SK-N-SH treated with all-trans-retinoic acid at 6 μM for 48 hours (cell line): ENCODE measurements at regions not wholly inside any gene's neighbourhood (a gene's known extent, or its start where the extent isn't known, plus 50 kb on each side); places are given as distances from the start of the nearest gene placed in this dataset.

Experiments used
- ATAC-seq: fragments of 200-7000 bp; cut with Tn5 transposase; 3 replicates; pipeline ENCODE4 v1.9.1; 2020; ENCODE audit warnings: mild to moderate bottlenecking, moderate library complexity
- ARNTL ChIP-seq: fragments of 450-650 bp; formaldehyde crosslinking; IDR thresholded peaks from 2 replicates; pipeline ENCODE4 v1.5.0; 2020; ENCODE audit warnings: low read depth, mild to moderate bottlenecking, moderate library complexity, borderline replicate concordance
- BACH2 ChIP-seq: fragments of 250-450 bp; sonication (Bioruptor Pico); IDR thresholded peaks from 2 replicates; pipeline ENCODE4 v1.9.0; 2021; ENCODE audit warnings: mild to moderate bottlenecking, borderline replicate concordance
- CREB5 ChIP-seq: fragments of 250-450 bp; sonication (Bioruptor Pico); IDR thresholded peaks from 2 replicates; pipeline ENCODE4 v1.5.1; 2020; ENCODE audit warnings: low read depth, mild to moderate bottlenecking, moderate library complexity
- CSDC2 ChIP-seq: fragments of 250-450 bp; sonication (Bioruptor Pico); IDR thresholded peaks from 2 replicates; pipeline ENCODE4 v1.5.0; 2020; ENCODE audit warnings: mild to moderate bottlenecking, moderate library complexity
- CSRNP3 ChIP-seq: fragments of 250-450 bp; sonication (Bioruptor Pico); IDR thresholded peaks from 2 replicates; pipeline ENCODE4 v1.5.1; 2021; ENCODE audit warnings: mild to moderate bottlenecking, moderate library complexity
- ESRRG ChIP-seq: fragments of 250-450 bp; sonication (Bioruptor Pico); IDR thresholded peaks from 2 replicates; pipeline ENCODE4 v1.6.1; 2021; ENCODE audit warnings: mild to moderate bottlenecking
- GLIS3 ChIP-seq: fragments of 250-450 bp; sonication (Bioruptor Pico); IDR thresholded peaks from 2 replicates; pipeline ENCODE4 v1.5.0; 2020; ENCODE audit warnings: mild to moderate bottlenecking, moderate library complexity
- ISL1 ChIP-seq: fragments of 250-450 bp; sonication (Bioruptor Pico); IDR thresholded peaks from 2 replicates; pipeline ENCODE4 v2.1.2; 2022; ENCODE audit warnings: mild to moderate bottlenecking, moderate library complexity
- OSR1 ChIP-seq: fragments of 250-450 bp; sonication (Bioruptor Pico); IDR thresholded peaks from 2 replicates; pipeline ENCODE4 v1.8.0; 2022; ENCODE audit warnings: moderate library complexity, mild to moderate bottlenecking, inconsistent platforms
- PATZ1 ChIP-seq: fragments of 250-450 bp; sonication (Bioruptor Pico); IDR thresholded peaks from 2 replicates; pipeline ENCODE4 v1.8.0; 2020; ENCODE audit warnings: mild to moderate bottlenecking, moderate library complexity, borderline replicate concordance
- PPARA ChIP-seq: fragments of 250-450 bp; sonication (Bioruptor Pico); IDR thresholded peaks from 2 replicates; pipeline ENCODE4 v1.5.0; 2020; ENCODE audit warnings: mild to moderate bottlenecking, borderline replicate concordance
- RARB ChIP-seq: fragments of 250-450 bp; sonication (Bioruptor Pico); IDR thresholded peaks from 2 replicates; pipeline ENCODE4 v1.8.0; 2021; ENCODE audit warnings: mild to moderate bottlenecking, moderate library complexity
- SNAI2 ChIP-seq: fragments of 250-450 bp; sonication (Bioruptor Pico); IDR thresholded peaks from 2 replicates; pipeline ENCODE4 v1.5.0; 2020; ENCODE audit warnings: mild to moderate bottlenecking, moderate library complexity
- TCF4 ChIP-seq: fragments of 250-450 bp; sonication (Bioruptor Pico); IDR thresholded peaks from 2 replicates; pipeline ENCODE4 v1.8.0; 2021; ENCODE audit warnings: mild to moderate bottlenecking, moderate library complexity, borderline replicate concordance
- TOX ChIP-seq: fragments of 250-450 bp; sonication (Bioruptor Pico); IDR thresholded peaks from 2 replicates; pipeline ENCODE4 v1.8.0; 2021; ENCODE audit warnings: mild to moderate bottlenecking, moderate library complexity, borderline replicate concordance
- ZC3H10 ChIP-seq: fragments of 250-450 bp; sonication (Bioruptor Pico); IDR thresholded peaks from 2 replicates; pipeline ENCODE4 v1.5.1; 2021; ENCODE audit warnings: mild to moderate bottlenecking, moderate library complexity
- ZFP3 ChIP-seq: fragments of 250-450 bp; sonication (Bioruptor Pico); IDR thresholded peaks from 2 replicates; pipeline ENCODE4 v1.5.0; 2020; ENCODE audit warnings: mild to moderate bottlenecking, moderate library complexity
- ZFP30 ChIP-seq: fragments of 450-650 bp; formaldehyde crosslinking; IDR thresholded peaks from 2 replicates; pipeline ENCODE4 v1.5.0; 2022; ENCODE audit warnings: mild to moderate bottlenecking, moderate library complexity
- ZNF70 ChIP-seq: fragments of 450-650 bp; formaldehyde crosslinking; IDR thresholded peaks from 2 replicates; pipeline ENCODE4 v1.5.0; 2020; ENCODE audit warnings: mild to moderate bottlenecking, moderate library complexity
- ZNF8 ChIP-seq: fragments of 450-650 bp; formaldehyde crosslinking; IDR thresholded peaks from 2 replicates; pipeline ENCODE4 v1.5.0; 2020; ENCODE audit warnings: mild to moderate bottlenecking, moderate library complexity
- TF ChIP-seq, protein P1 (sequence below): fragments of 250-450 bp; sonication (Bioruptor Pico); IDR thresholded peaks from 2 replicates; pipeline ENCODE4 v1.8.0; 2021; ENCODE audit warnings: low read depth, mild to moderate bottlenecking, moderate library complexity, borderline replicate concordance

GRCh38 chr7:114255404-114255841 is 159.2 kb upstream of the FOXP2 start:
- no peak for TF ChIP-seq ZC3H10 (CRISPR knock-in tag)
- TF ChIP-seq, protein P1, sequence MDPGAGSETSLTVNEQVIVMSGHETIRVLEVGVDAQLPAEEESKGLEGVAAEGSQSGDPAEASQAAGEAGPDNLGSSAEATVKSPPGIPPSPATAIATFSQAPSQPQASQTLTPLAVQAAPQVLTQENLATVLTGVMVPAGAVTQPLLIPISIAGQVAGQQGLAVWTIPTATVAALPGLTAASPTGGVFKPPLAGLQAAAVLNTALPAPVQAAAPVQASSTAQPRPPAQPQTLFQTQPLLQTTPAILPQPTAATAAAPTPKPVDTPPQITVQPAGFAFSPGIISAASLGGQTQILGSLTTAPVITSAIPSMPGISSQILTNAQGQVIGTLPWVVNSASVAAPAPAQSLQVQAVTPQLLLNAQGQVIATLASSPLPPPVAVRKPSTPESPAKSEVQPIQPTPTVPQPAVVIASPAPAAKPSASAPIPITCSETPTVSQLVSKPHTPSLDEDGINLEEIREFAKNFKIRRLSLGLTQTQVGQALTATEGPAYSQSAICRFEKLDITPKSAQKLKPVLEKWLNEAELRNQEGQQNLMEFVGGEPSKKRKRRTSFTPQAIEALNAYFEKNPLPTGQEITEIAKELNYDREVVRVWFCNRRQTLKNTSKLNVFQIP (CRISPR knock-in tag): no peak
- TF ChIP-seq ARNTL (CRISPR knock-in tag): no peak
- TF ChIP-seq CREB5 (CRISPR knock-in tag): no peak
- TF ChIP-seq ZFP3 (CRISPR knock-in tag): no peak
- TF ChIP-seq ZFP30 (CRISPR knock-in tag): no peak
- no peak for TF ChIP-seq GLIS3 (CRISPR knock-in tag)
- TF ChIP-seq ZNF8 (CRISPR knock-in tag): no peak
- no peak for TF ChIP-seq OSR1 (CRISPR knock-in tag)
- TF ChIP-seq CSDC2 (CRISPR knock-in tag): no peak
- no peak for TF ChIP-seq PPARA (CRISPR knock-in tag)
- ATAC-seq: no peak

- ATAC-seq: no peak
- TF ChIP-seq TCF4 (CRISPR knock-in tag): no peak
Observed at GRCh38 chr7:114243646-114244045, 171.0 kb upstream of the FOXP2 start.

GRCh38 chr7:114242992-114243507 is 171.6 kb upstream of the FOXP2 start:
- no peak for ATAC-seq
- no peak for TF ChIP-seq PATZ1 (CRISPR knock-in tag)

DNA sequence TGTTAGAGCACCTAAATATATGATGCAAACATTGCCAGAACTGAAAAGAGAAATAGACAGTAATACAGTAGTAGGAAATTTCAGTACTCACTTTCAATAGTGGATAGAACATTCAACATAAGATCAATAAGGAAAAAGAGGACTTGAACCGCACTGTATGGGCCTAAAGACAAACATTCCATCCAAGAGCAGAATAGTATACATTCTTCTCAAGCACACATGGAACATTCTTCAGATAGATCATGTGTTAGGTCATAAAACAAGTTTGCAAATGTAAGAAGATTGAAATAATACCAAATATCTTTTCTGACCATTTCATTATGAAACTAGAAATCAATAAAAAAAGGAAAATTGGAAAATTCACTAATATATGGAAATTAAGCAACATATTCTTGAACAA is 185.4 kb upstream of the FOXP2 start:
- no peak for TF ChIP-seq SNAI2
- TF ChIP-seq CSRNP3 (CRISPR knock-in tag): no peak
- no peak for TF ChIP-seq ZNF8 (CRISPR knock-in tag)
- no peak for ATAC-seq

DNA sequence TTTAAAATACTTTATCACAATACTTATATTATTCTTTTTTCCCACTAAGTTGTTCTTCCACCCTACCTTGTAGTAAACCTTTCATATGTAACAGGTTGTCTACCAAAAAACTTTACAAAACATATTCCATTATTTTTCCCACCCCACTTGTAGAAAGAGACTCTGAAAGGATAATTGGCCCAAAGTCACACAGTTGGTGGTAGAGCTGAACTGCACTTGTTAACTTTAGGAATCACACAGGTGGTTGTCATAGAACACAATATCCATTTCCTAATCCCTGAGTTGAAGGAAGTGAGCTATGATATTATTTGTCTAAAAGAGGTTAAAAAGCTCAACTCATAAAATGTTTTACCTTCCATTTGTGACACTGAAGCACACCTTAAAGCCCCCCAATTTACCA is 188.8 kb upstream of the FOXP2 start:
- TF ChIP-seq ZNF70 (CRISPR knock-in tag) (no peak), OSR1 (CRISPR knock-in tag) (no peak), TOX (no peak), ZFP3 (CRISPR knock-in tag) (no peak), BACH2 (CRISPR knock-in tag) (no peak), PPARA (CRISPR knock-in tag) (no peak), ESRRG (CRISPR knock-in tag) (no peak), PATZ1 (CRISPR knock-in tag) (no peak), TCF4 (CRISPR knock-in tag) (no peak), ZFP30 (CRISPR knock-in tag) (no peak), ISL1 (no peak), RARB (CRISPR knock-in tag) (no peak), ZC3H10 (CRISPR knock-in tag) (no peak), CSRNP3 (CRISPR knock-in tag) (no peak), ARNTL (CRISPR knock-in tag) (no peak)
- TF ChIP-seq, protein P1 (CRISPR knock-in tag): no peak
- ATAC-seq: no peak
